Stomach (tissue), 8 donors: ENCODE measurements at regions not wholly inside any gene's neighbourhood (a gene's known extent, or its start where the extent isn't known, plus 50 kb on each side); places are given as distances from the start of the nearest gene placed in this dataset.

Source experiments
- DNase-seq, 2 donors: peaks; one replicate each; pipeline versions ENCODE4 v3.0.0 to v3.0.0-alpha.2; 2013 to 2019
- H3K27ac ChIP-seq, 5 donors: fragments of 200-600 bp in 4 of 5; sonication (generic) in 4 of 5; one replicate each; pipeline ENCODE4 v1.5.1; 2013 to 2019; ENCODE audit warnings: mild to moderate bottlenecking in 1 of 5, moderate library complexity in 1 of 5
- H3K27me3 ChIP-seq, 3 donors: fragments of 200-600 bp; sonication (generic); one replicate each; pipeline ENCODE4 v1.5.1; 2017 to 2019; ENCODE audit warnings: mixed run types in 1 of 3
- H3K36me3 ChIP-seq, 4 donors: fragments of 200-600 bp; sonication (generic); 1 replicate in 3 of 4; 2 replicates in 1 of 4; pipeline ENCODE4 v1.5.1; 2016 to 2019
- H3K4me1 ChIP-seq, 4 donors: fragments of 200-600 bp; sonication (generic); one replicate each; pipeline ENCODE4 v1.5.1; 2016 to 2019
- H3K4me3 ChIP-seq, 4 donors: fragments of 200-600 bp; sonication (generic) in 3 of 4; one replicate each; pipeline ENCODE4 v1.5.1; 2016 to 2019; ENCODE audit warnings: mild to moderate bottlenecking in 1 of 4
- H3K9me3 ChIP-seq, 4 donors: fragments of 200-600 bp; sonication (generic); one replicate each; pipeline ENCODE4 v1.5.1; 2016 to 2019
- CTCF ChIP-seq, 7 experiments: fragments of 450-650 bp in 4 of 7; fragments of 200-600 bp in 3 of 7; sonication (generic) in 3 of 7; IDR thresholded peaks; one replicate each; pipeline ENCODE4 v1.5.1; 2016 to 2019; ENCODE audit warnings: antibody characterized with exemption in 7 of 7, control low read depth in 2 of 7, mild to moderate bottlenecking in 1 of 7
- EP300 ChIP-seq: sonication (generic); formaldehyde crosslinking; IDR thresholded peaks from one replicate; pipeline ENCODE4 v1.6.1; 2017; ENCODE audit warnings: antibody characterized with exemption
- POLR2A ChIP-seq, 4 donors: fragments of 450-650 bp; IDR thresholded peaks; one replicate each; pipeline ENCODE4 v1.6.1; 2016; ENCODE audit warnings: antibody characterized with exemption in 4 of 4, control low read depth in 2 of 4, mild to moderate bottlenecking in 1 of 4, moderate library complexity in 1 of 4
- POLR2AphosphoS5 ChIP-seq, 3 donors: sonication (generic); formaldehyde crosslinking; IDR thresholded peaks; one replicate each; pipeline ENCODE4 v1.6.1; 2016; ENCODE audit warnings: antibody characterized with exemption in 3 of 3
- WGBS, 5 donors: extraction: QIAGEN DNeasy Blood & Tissue Kit in 3 of 5; methylation state at CpG; one replicate each; pipeline versions ENCODE4 v1.1.5 to v1.1.7; 2013 to 2018; 5-methylcytosine and 5-hydroxymethylcytosine counted together
- intact Hi-C: fragments of 100-400 bp; cut with DNase I; formaldehyde crosslinking; loops from one replicate; pipeline ENCODE4 v1.15.1; 2023; ENCODE audit warnings: low total_unique reads
- donor health status: healthy with polysubstance abuse.
- donor health status: Bipolar disorder and iron deficiency.
- donor health status: healthy.

- no peaks in the 10 kb centered on the region for H3K27me3 ChIP-seq
- no peaks in the 10 kb centered on the region for H3K9me3 ChIP-seq
- H3K36me3 ChIP-seq: no peaks in the 10 kb centered on the region
- H3K27ac ChIP-seq: no peak overlapping the region
- intact Hi-C loops: no loop called here
- H3K4me3 ChIP-seq: no peak overlapping the region
- 78 to 95% (median 87%) methylated on average over 4 of the region's 4 CpGs for WGBS, 5 donors
- TF ChIP-seq POLR2AphosphoS5 (IDR thresholded peaks at IDR 0.05) (no peak), POLR2A (IDR thresholded peaks at IDR 0.05) (no peak), EP300 (no peak), CTCF (IDR thresholded peaks at IDR 0.05) (no peak)
- no peak for DNase-seq
- peaks cover 0 to 5% (median 0%) of the 10 kb centered on the region in 4 donors for H3K4me1 ChIP-seq
Measured at GRCh38 chr1:55529017-55529416, 313.9 kb upstream of the USP24 start.

GRCh38 chr1:55527831-55528230 lies 312.7 kb upstream of the USP24 start:
- WGBS, 5 donors: 51 to 73% (median 71%) methylated on average over 1 of the region's 1 CpG
- no peak for DNase-seq
- TF ChIP-seq POLR2AphosphoS5 (IDR thresholded peaks at IDR 0.05) (no peak), CTCF (IDR thresholded peaks at IDR 0.05) (no peak), POLR2A (IDR thresholded peaks at IDR 0.05) (no peak), EP300 (no peak)

GRCh38 chr1:55526716-55527115 lies 311.6 kb upstream of the USP24 start:
- DNase-seq: no peak
- Histone ChIP-seq H3K4me3 (no peak overlapping the region), H3K36me3 (no peaks in the 10 kb centered on the region), H3K27me3 (no peaks in the 10 kb centered on the region), H3K9me3 (no peaks in the 10 kb centered on the region), H3K27ac (no peak overlapping the region), H3K4me1 (peaks cover 0 to 5% (median 0%) of the 10 kb centered on the region in 4 donors)
- TF ChIP-seq POLR2AphosphoS5 (IDR thresholded peaks at IDR 0.05): no peak
- no peak for TF ChIP-seq POLR2A (IDR thresholded peaks at IDR 0.05)
- TF ChIP-seq CTCF (IDR thresholded peaks at IDR 0.05): no peak
- no peak for TF ChIP-seq EP300
- intact Hi-C loops: no loop called here
- 44 to 65% (median 56%) methylated on average over 3 of the region's 3 CpGs for WGBS, 5 donors

More at GRCh38 chr1:55527831-55528230, 312.7 kb upstream of the USP24 start:
- Histone ChIP-seq H3K27me3 (no peaks in the 10 kb centered on the region), H3K4me3 (no peak overlapping the region), H3K36me3 (no peaks in the 10 kb centered on the region), H3K4me1 (peaks cover 0 to 5% (median 0%) of the 10 kb centered on the region in 4 donors), H3K27ac (no peak overlapping the region), H3K9me3 (no peaks in the 10 kb centered on the region)
- intact Hi-C loops: no loop called here

GRCh38 chr1:55524006-55524405 lies 308.8 kb upstream of the USP24 start:
- TF ChIP-seq POLR2A (IDR thresholded peaks at IDR 0.05): no peak
- no peak for TF ChIP-seq EP300
- TF ChIP-seq CTCF (IDR thresholded peaks at IDR 0.05): no peak
- TF ChIP-seq POLR2AphosphoS5 (IDR thresholded peaks at IDR 0.05): no peak
- no peaks in the 10 kb centered on the region for H3K9me3 ChIP-seq
- no peaks in the 10 kb centered on the region for H3K27me3 ChIP-seq
- H3K4me3 ChIP-seq: no peak overlapping the region
- intact Hi-C loops: no loop called here
- WGBS, 5 donors: 52 to 71% (median 53%) methylated on average over 4 of the region's 4 CpGs
- no peak overlapping the region for H3K27ac ChIP-seq
- DNase-seq: peak in 1 of 2 donors; percentile 40
- no peaks in the 10 kb centered on the region for H3K36me3 ChIP-seq
- peaks cover 0 to 5% (median 0%) of the 10 kb centered on the region in 4 donors for H3K4me1 ChIP-seq
